A549 (cell line): ENCODE measurements at regions not wholly inside any gene's neighbourhood (a gene's known extent, or its start where the extent isn't known, plus 50 kb on each side); places are given as distances from the start of the nearest gene placed in this dataset.

Experiments used
- BHLHE40 ChIP-seq: IDR thresholded peaks from 2 replicates; pipeline ENCODE4 v1.6.1; 2012; ENCODE audit warnings: low read depth, low read length, inconsistent platforms
- JUN ChIP-seq, 2 experiments: fragments of >200 bp; sonication (Bioruptor Twin); formaldehyde crosslinking; IDR thresholded peaks; 2 replicates in 1 of 2; 3 replicates in 1 of 2; pipeline ENCODE4 v1.6.1; 2016 to 2017
- POLR2A ChIP-seq: IDR thresholded peaks from 2 replicates; pipeline ENCODE4 v1.6.1; 2012; ENCODE audit warnings: mild to moderate bottlenecking, low read length

- TF ChIP-seq JUN (IDR thresholded peaks at IDR 0.05) = no peak
- no peak for TF ChIP-seq POLR2A
- no peak for TF ChIP-seq BHLHE40
These were observed 369.4 kb upstream of the CYRIA start for GRCh38 chr2:17035010-17035409.
